ENCODE measurements at regions not wholly inside any gene's neighbourhood (a gene's known extent, or its start where the extent isn't known, plus 50 kb on each side); places are given as distances from the start of the nearest gene placed in this dataset.
A peak's percentile ranks its signal among the peaks of the same experiment; 100 is the strongest.

- DNase-seq (no peak), ATAC-seq (ENCODE audit: insufficient read depth, low read depth) (no peak)
- Histone ChIP-seq H3K9ac (ENCODE audit: low read depth, low read length) (no peak overlapping the region), H3K4me1 (ENCODE audit: insufficient read depth, low read length) (no peaks in the 10 kb centered on the region), H3K27ac (ENCODE audit: low read length) (no peak overlapping the region), H4K20me1 (ENCODE audit: insufficient read depth, low read length) (no peaks in the 10 kb centered on the region), H3K79me2 (ENCODE audit: insufficient read depth, low read length) (no peaks in the 10 kb centered on the region), H3K27me3 (ENCODE audit: insufficient read depth, low read length, poor library complexity) (no peaks in the 10 kb centered on the region), H2AFZ (ENCODE audit: low read depth, low read length) (no peak overlapping the region), H3K36me3 (ENCODE audit: insufficient read depth, low read length) (no peaks in the 10 kb centered on the region), H3K4me3 (ENCODE audit: low read depth in 1 of 2, low read length in 2 of 2) (no peak overlapping the region), H3K9me3 (ENCODE audit: insufficient read depth, low read length, severe bottlenecking) (no peaks in the 10 kb centered on the region), H3K4me2 (ENCODE audit: insufficient read depth, low read length) (no peak overlapping the region)
- TF ChIP-seq EZH2 (IDR thresholded peaks at IDR 0.05; ENCODE audit: borderline replicate concordance, low read depth, low read length, severe bottlenecking) (no peak), CTCF (IDR thresholded peaks at IDR 0.05; ENCODE audit: borderline replicate concordance, extremely low read depth, low read length, poor library complexity, severe bottlenecking) (no peak)
Observed at GRCh38 chrX:43423876-43424275, 232.2 kb upstream of the MAOA start.

GRCh38 chrX:43436517-43436916 is 219.6 kb upstream of the MAOA start:
- peak; percentile 98 for ATAC-seq (ENCODE audit: insufficient read depth, low read depth)
- peaks cover 14% of the 10 kb centered on the region for H3K4me1 ChIP-seq (ENCODE audit: insufficient read depth, low read length)

GRCh38 chrX:43446752-43447151 is 209.3 kb upstream of the MAOA start:
- Histone ChIP-seq H3K27ac (ENCODE audit: low read length) (no peak overlapping the region), H3K27me3 (ENCODE audit: insufficient read depth, low read length, poor library complexity) (no peaks in the 10 kb centered on the region), H3K4me3 (ENCODE audit: low read depth in 1 of 2, low read length in 2 of 2) (no peak overlapping the region), H3K79me2 (ENCODE audit: insufficient read depth, low read length) (no peaks in the 10 kb centered on the region), H3K9me3 (ENCODE audit: insufficient read depth, low read length, severe bottlenecking) (peaks cover 5% of the 10 kb centered on the region), H2AFZ (ENCODE audit: low read depth, low read length) (no peak overlapping the region), H3K9ac (ENCODE audit: low read depth, low read length) (no peak overlapping the region), H3K4me2 (ENCODE audit: insufficient read depth, low read length) (no peak overlapping the region), H4K20me1 (ENCODE audit: insufficient read depth, low read length) (no peaks in the 10 kb centered on the region), H3K36me3 (ENCODE audit: insufficient read depth, low read length) (no peaks in the 10 kb centered on the region), H3K4me1 (ENCODE audit: insufficient read depth, low read length) (no peaks in the 10 kb centered on the region)
- DNase-seq: no peak
- no peak for TF ChIP-seq CTCF (IDR thresholded peaks at IDR 0.05; ENCODE audit: borderline replicate concordance, extremely low read depth, low read length, poor library complexity, severe bottlenecking)
- TF ChIP-seq EZH2 (IDR thresholded peaks at IDR 0.05; ENCODE audit: borderline replicate concordance, low read depth, low read length, severe bottlenecking): no peak
- ATAC-seq (ENCODE audit: insufficient read depth, low read depth): no peak

More at GRCh38 chrX:43436517-43436916, 219.6 kb upstream of the MAOA start:
- no peaks in the 10 kb centered on the region for H4K20me1 ChIP-seq (ENCODE audit: insufficient read depth, low read length)
- peak; percentile 53 for DNase-seq
- no peaks in the 10 kb centered on the region for H3K27me3 ChIP-seq (ENCODE audit: insufficient read depth, low read length, poor library complexity)
- no peak overlapping the region for H2AFZ ChIP-seq (ENCODE audit: low read depth, low read length)
- H3K79me2 ChIP-seq (ENCODE audit: insufficient read depth, low read length): no peaks in the 10 kb centered on the region
- peak overlapping the region; percentile 33 for H3K4me2 ChIP-seq (ENCODE audit: insufficient read depth, low read length)
- H3K9me3 ChIP-seq (ENCODE audit: insufficient read depth, low read length, severe bottlenecking): no peaks in the 10 kb centered on the region
- no peak overlapping the region for H3K27ac ChIP-seq (ENCODE audit: low read length)
- TF ChIP-seq EZH2 (IDR thresholded peaks at IDR 0.05; ENCODE audit: borderline replicate concordance, low read depth, low read length, severe bottlenecking) (no peak), CTCF (IDR thresholded peaks at IDR 0.05; ENCODE audit: borderline replicate concordance, extremely low read depth, low read length, poor library complexity, severe bottlenecking) (no peak)
- no peak overlapping the region for H3K9ac ChIP-seq (ENCODE audit: low read depth, low read length)
- H3K4me3 ChIP-seq (ENCODE audit: low read depth in 1 of 2, low read length in 2 of 2): no peak overlapping the region
- H3K36me3 ChIP-seq (ENCODE audit: insufficient read depth, low read length): no peaks in the 10 kb centered on the region

DNA sequence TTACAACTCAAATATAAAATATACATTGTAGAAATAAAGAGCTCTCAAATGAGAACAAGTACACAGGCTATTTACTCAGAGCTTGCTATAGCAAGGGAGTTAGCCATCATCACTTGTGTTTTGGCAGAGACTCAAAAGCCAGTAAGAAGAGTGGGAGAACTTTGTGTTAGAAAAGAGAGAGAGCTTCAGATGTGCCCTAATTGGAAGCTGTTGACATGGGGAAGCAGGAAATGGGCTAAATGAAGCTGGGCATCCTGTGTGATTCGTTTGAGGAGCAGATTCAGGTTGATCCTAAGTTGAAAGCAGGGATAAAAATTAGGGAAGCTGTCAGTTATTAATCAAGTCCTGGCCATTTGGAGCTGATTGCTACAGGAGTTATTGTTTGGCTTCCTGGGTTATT is 207.4 kb upstream of the MAOA start:
- no peak for ATAC-seq (ENCODE audit: insufficient read depth, low read depth)
- no peak for TF ChIP-seq CTCF (IDR thresholded peaks at IDR 0.05; ENCODE audit: borderline replicate concordance, extremely low read depth, low read length, poor library complexity, severe bottlenecking)
- no peak for TF ChIP-seq EZH2 (IDR thresholded peaks at IDR 0.05; ENCODE audit: borderline replicate concordance, low read depth, low read length, severe bottlenecking)
- H3K4me2 ChIP-seq (ENCODE audit: insufficient read depth, low read length): no peak overlapping the region

More for the DNA sequence above, 207.4 kb upstream of the MAOA start:
- H4K20me1 ChIP-seq (ENCODE audit: insufficient read depth, low read length): no peaks in the 10 kb centered on the region
- H2AFZ ChIP-seq (ENCODE audit: low read depth, low read length): no peak overlapping the region
- no peaks in the 10 kb centered on the region for H3K4me1 ChIP-seq (ENCODE audit: insufficient read depth, low read length)
- peaks cover 21% of the 10 kb centered on the region for H3K9me3 ChIP-seq (ENCODE audit: insufficient read depth, low read length, severe bottlenecking)
- no peaks in the 10 kb centered on the region for H3K79me2 ChIP-seq (ENCODE audit: insufficient read depth, low read length)
- H3K9ac ChIP-seq (ENCODE audit: low read depth, low read length): no peak overlapping the region
- H3K27me3 ChIP-seq (ENCODE audit: insufficient read depth, low read length, poor library complexity): no peaks in the 10 kb centered on the region
- no peak for DNase-seq
- no peaks in the 10 kb centered on the region for H3K36me3 ChIP-seq (ENCODE audit: insufficient read depth, low read length)
- H3K27ac ChIP-seq (ENCODE audit: low read length): no peak overlapping the region
- H3K4me3 ChIP-seq (ENCODE audit: low read depth in 1 of 2, low read length in 2 of 2): no peak overlapping the region
